Neural cell (in vitro differentiated cells): ENCODE measurements at regions not wholly inside any gene's neighbourhood (a gene's known extent, or its start where the extent isn't known, plus 50 kb on each side); places are given as distances from the start of the nearest gene placed in this dataset.

Source experiments
- EP300 ChIP-seq: fragments of 450-650 bp; conservative IDR thresholded peaks from 2 replicates; pipeline ENCODE4 v1.6.1; 2014; ENCODE audit warnings: antibody characterized with exemption, mild to moderate bottlenecking, moderate library complexity; ENCODE audit not compliant: poor library complexity, severe bottlenecking
- EZH2 ChIP-seq: fragments of 200-600, 300-800 bp; shearing (Covaris generic), sonication (generic); IDR thresholded peaks from 2 replicates; pipeline ENCODE4 v1.6.1; 2014; ENCODE audit warnings: antibody characterized with exemption, low read length, borderline replicate concordance, mild to moderate bottlenecking; ENCODE audit not compliant: insufficient read depth, poor library complexity, severe bottlenecking
- MXI1 ChIP-seq: fragments of 450-650 bp; conservative IDR thresholded peaks from 2 replicates; pipeline ENCODE4 v1.6.1; 2014; ENCODE audit warnings: antibody characterized with exemption, mild to moderate bottlenecking; ENCODE audit not compliant: poor library complexity, severe bottlenecking
- POLR2AphosphoS5 ChIP-seq: IDR thresholded peaks from 2 replicates; pipeline ENCODE4 v1.6.1; 2012
- RAD21 ChIP-seq: fragments of 450-650 bp; conservative IDR thresholded peaks from 2 replicates; pipeline ENCODE4 v1.6.1; 2014; ENCODE audit warnings: antibody characterized with exemption, mild to moderate bottlenecking, moderate library complexity
- TAF1 ChIP-seq: IDR thresholded peaks from 2 replicates; pipeline ENCODE4 v1.6.1; 2012; ENCODE audit warnings: low read depth
- TF ChIP-seq, protein P1 (sequence below): fragments of 450-650 bp; IDR thresholded peaks from 2 replicates; pipeline ENCODE4 v1.5.1; 2014; ENCODE audit warnings: antibody characterized with exemption, mild to moderate bottlenecking, moderate library complexity; ENCODE audit not compliant: poor library complexity, severe bottlenecking
- TF ChIP-seq, protein P2 (sequence below): IDR thresholded peaks from 2 replicates; pipeline ENCODE4 v1.6.1; 2012; ENCODE audit warnings: borderline replicate concordance

DNA sequence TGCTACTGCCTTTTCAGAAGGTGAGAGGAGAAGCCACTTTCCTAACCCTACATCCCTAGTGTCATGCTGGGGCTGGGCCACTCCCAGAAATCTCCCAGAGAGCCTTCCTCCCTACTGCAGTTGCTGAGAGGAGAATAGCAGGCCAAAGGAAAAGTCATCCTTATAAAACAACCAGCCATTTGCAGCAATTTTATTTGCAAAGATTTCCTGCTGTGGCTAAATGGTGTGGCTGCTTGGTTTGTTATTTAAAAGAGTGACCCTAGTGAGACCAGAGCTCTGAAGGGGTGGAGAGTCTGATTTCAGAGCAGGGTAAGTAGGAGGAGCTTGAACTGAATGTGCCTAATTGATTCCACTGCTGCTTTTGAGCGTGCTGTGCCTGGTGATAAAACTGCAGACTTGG, 232.0 kb downstream of the GRIN2B start:
- TF ChIP-seq, protein P1, sequence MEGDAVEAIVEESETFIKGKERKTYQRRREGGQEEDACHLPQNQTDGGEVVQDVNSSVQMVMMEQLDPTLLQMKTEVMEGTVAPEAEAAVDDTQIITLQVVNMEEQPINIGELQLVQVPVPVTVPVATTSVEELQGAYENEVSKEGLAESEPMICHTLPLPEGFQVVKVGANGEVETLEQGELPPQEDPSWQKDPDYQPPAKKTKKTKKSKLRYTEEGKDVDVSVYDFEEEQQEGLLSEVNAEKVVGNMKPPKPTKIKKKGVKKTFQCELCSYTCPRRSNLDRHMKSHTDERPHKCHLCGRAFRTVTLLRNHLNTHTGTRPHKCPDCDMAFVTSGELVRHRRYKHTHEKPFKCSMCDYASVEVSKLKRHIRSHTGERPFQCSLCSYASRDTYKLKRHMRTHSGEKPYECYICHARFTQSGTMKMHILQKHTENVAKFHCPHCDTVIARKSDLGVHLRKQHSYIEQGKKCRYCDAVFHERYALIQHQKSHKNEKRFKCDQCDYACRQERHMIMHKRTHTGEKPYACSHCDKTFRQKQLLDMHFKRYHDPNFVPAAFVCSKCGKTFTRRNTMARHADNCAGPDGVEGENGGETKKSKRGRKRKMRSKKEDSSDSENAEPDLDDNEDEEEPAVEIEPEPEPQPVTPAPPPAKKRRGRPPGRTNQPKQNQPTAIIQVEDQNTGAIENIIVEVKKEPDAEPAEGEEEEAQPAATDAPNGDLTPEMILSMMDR = no peak
- TF ChIP-seq MXI1 (no peak), POLR2AphosphoS5 (no peak), EP300 (no peak), TAF1 (no peak), RAD21 (no peak), EZH2 (no peak)
- TF ChIP-seq, protein P2, sequence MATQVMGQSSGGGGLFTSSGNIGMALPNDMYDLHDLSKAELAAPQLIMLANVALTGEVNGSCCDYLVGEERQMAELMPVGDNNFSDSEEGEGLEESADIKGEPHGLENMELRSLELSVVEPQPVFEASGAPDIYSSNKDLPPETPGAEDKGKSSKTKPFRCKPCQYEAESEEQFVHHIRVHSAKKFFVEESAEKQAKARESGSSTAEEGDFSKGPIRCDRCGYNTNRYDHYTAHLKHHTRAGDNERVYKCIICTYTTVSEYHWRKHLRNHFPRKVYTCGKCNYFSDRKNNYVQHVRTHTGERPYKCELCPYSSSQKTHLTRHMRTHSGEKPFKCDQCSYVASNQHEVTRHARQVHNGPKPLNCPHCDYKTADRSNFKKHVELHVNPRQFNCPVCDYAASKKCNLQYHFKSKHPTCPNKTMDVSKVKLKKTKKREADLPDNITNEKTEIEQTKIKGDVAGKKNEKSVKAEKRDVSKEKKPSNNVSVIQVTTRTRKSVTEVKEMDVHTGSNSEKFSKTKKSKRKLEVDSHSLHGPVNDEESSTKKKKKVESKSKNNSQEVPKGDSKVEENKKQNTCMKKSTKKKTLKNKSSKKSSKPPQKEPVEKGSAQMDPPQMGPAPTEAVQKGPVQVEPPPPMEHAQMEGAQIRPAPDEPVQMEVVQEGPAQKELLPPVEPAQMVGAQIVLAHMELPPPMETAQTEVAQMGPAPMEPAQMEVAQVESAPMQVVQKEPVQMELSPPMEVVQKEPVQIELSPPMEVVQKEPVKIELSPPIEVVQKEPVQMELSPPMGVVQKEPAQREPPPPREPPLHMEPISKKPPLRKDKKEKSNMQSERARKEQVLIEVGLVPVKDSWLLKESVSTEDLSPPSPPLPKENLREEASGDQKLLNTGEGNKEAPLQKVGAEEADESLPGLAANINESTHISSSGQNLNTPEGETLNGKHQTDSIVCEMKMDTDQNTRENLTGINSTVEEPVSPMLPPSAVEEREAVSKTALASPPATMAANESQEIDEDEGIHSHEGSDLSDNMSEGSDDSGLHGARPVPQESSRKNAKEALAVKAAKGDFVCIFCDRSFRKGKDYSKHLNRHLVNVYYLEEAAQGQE = no peak
